GM19240 (cell line): ENCODE measurements at regions not wholly inside any gene's neighbourhood (a gene's known extent, or its start where the extent isn't known, plus 50 kb on each side); places are given as distances from the start of the nearest gene placed in this dataset.
"Not testable (repeated sequence)": the region's sequence is repeated elsewhere in the genome, so short reads cannot be mapped to it uniquely, and the experiment has no call there.

Experiments
- DNase-seq: peaks from one replicate; pipeline ENCODE4 v3.0.0; 2011; ENCODE audit warnings: low spot score; ENCODE audit not compliant: insufficient read length

- DNase-seq = no peak
These were observed 68.2 kb upstream of the SMAD3 start for GRCh38 chr15:66997212-66997611.

- not testable (repeated sequence) for DNase-seq
These were observed 67.2 kb upstream of the SMAD3 start for GRCh38 chr15:66998234-66998633.

GRCh38 chr15:66999046-66999968, 66.1 kb upstream of the SMAD3 start:
- no peak for DNase-seq

- no peak for DNase-seq
These were observed 64.5 kb upstream of the SMAD3 start for GRCh38 chr15:67000896-67001295.

- no peak for DNase-seq
These were observed 63.0 kb upstream of the SMAD3 start for GRCh38 chr15:67002368-67002767.

GRCh38 chr15:67003586-67003985, 61.8 kb upstream of the SMAD3 start:
- DNase-seq = no peak

GRCh38 chr15:67004142-67004541, 61.3 kb upstream of the SMAD3 start:
- no peak for DNase-seq

GRCh38 chr15:67005294-67005996, 60.0 kb upstream of the SMAD3 start:
- DNase-seq = no peak

GRCh38 chr15:67006083-67007065, 59.0 kb upstream of the SMAD3 start:
- no peak for DNase-seq

GRCh38 chr15:67009576-67010569, 55.5 kb upstream of the SMAD3 start:
- DNase-seq = no peak

GRCh38 chr15:67010898-67011616, 54.3 kb upstream of the SMAD3 start:
- DNase-seq = no peak

GRCh38 chr15:67011617-67012005, 53.8 kb upstream of the SMAD3 start:
- DNase-seq = no peak

- no peak for DNase-seq
These were observed 51.7 kb upstream of the SMAD3 start for GRCh38 chr15:67013696-67014095.
